ENCODE measurements at regions not wholly inside any gene's neighbourhood (a gene's known extent, or its start where the extent isn't known, plus 50 kb on each side); places are given as distances from the start of the nearest gene placed in this dataset.
"Not testable (repeated sequence)": the region's sequence is repeated elsewhere in the genome, so short reads cannot be mapped to it uniquely, and the experiment has no call there.

DNA sequence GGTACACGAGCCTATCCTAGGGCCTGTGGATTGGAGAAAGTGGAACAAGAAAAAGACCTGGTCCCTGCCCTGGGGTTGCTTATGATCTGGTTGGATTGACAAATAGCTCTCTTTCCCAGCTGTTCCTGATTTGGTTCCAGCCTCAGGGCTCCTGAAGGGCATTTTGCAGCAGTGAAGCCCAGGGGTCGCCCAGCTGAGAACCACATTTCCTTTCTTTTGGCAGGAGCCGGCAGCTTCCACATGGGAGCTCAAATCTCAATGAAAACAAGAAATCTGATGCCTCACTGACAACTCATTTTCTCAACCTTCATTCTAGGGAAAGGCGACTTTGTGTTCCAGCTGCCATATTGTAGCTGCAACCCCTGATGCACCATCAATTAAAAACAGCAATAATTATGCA lies 140.6 kb upstream of the CADM1 start:
- Mint-ChIP-seq H3K9me3 (peaks cover under 1% of the 10 kb centered on the region), H3K27me3 (peaks cover 25% of the 10 kb centered on the region), H3K36me3 (no peaks in the 10 kb centered on the region), H3K27ac (no peak overlapping the region), H3K4me1 (no peaks in the 10 kb centered on the region), H3K4me3 (no peak overlapping the region)
- ATAC-seq, result no peak

DNA sequence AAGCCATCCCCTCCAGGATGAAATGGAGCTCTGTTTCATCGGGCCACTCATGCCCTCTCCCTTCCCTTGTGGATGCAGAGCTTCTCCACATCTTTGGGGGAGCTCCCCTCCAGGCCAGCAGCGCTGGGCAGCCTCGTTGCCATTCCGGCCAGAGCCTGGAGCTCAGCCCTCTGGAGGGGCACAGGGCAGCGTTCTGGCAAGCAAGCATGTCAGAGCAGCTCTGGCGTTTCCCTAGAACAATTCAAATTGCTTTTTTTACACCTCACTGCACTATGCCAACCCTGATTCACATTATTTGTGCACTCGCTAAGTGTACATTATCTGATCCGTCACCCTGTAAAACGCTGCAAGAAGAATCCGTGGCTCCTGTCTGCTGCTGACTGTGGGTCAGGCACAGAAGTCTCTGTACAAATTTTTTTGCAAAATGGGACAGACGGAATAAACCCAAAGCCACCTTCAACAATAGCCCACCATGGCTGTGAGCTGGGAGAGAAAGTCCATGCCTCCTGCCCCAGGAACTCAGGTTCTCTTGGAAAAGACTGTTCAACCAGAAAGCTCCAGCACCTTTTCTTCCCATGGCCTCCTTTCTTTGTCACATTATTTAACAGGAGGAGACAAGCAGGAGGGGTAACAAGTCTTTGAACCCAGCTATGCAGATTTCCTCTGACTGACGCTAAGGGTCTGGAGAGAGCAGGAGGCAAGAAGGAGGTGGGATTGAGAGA lies 139.5 kb upstream of the CADM1 start:
- no peak overlapping the region for H3K27ac Mint-ChIP-seq
- H3K9me3 Mint-ChIP-seq, result peaks cover 3% of the 10 kb centered on the region
- H3K27me3 Mint-ChIP-seq, result peaks cover 25% of the 10 kb centered on the region
- no peak for ATAC-seq
- H3K4me3 Mint-ChIP-seq, result no peak overlapping the region
- H3K4me1 Mint-ChIP-seq, result no peaks in the 10 kb centered on the region
- no peaks in the 10 kb centered on the region for H3K36me3 Mint-ChIP-seq

DNA sequence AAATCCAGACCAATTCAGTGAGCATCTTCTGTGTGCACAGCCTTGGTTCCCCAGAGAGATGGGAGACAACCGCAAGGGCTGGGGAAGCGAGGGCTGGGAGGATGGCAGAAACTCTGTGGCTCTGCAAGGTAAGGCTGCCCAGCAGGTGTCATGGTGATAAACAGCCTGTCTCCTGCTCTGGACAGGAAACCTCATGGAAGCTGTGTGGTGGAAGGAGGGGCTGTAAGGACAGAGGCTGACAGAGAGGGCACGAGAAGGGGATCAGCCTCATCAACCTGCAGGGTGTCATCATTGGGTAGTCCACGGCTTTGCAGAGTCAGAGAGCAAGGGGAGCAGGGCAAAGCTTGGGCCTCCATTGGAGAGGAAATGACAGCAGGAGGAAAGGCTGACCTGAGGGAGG lies 138.4 kb upstream of the CADM1 start:
- H3K27ac Mint-ChIP-seq, result no peak overlapping the region
- H3K27me3 Mint-ChIP-seq, result peaks cover 25% of the 10 kb centered on the region
- H3K4me1 Mint-ChIP-seq, result no peaks in the 10 kb centered on the region
- peaks cover 3% of the 10 kb centered on the region for H3K9me3 Mint-ChIP-seq
- no peaks in the 10 kb centered on the region for H3K36me3 Mint-ChIP-seq
- H3K4me3 Mint-ChIP-seq, result no peak overlapping the region
- no peak for ATAC-seq

DNA sequence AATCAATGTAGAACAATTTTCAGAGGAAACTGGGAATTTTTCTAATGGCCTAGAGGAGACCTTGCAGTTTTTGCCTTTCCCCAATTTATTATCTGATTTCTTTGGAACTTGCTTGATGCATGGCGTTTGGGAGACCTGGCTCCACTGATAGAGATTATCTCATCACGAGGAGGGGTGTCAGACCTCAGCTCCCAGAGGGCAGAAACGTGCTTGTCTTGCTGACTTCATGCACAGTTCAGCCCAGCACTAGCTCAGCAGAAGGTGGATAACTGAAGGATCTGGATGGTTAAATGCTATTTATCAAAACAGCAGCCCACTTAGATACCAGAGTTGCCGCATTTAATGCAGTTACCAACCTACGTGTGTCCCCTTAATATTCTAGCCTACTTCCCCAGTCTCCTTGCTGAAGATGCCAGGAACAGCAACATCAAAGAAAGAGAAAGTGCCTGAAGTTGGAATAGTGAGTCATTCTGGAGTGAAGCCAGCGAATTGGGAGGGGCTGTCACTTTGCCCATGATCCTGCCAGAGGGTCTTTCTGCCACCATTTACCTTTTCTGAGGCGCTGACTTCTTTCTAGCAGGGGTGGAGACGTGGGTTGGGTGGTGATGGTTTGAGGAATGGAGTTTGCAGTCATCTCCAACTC lies 133.5 kb upstream of the CADM1 start:
- H3K36me3 Mint-ChIP-seq, result no peaks in the 10 kb centered on the region
- no peaks in the 10 kb centered on the region for H3K4me1 Mint-ChIP-seq
- no peak overlapping the region for H3K27ac Mint-ChIP-seq
- ATAC-seq, result no peak
- peaks cover 14% of the 10 kb centered on the region for H3K27me3 Mint-ChIP-seq
- no peak overlapping the region for H3K4me3 Mint-ChIP-seq
- peaks cover 3% of the 10 kb centered on the region for H3K9me3 Mint-ChIP-seq

DNA sequence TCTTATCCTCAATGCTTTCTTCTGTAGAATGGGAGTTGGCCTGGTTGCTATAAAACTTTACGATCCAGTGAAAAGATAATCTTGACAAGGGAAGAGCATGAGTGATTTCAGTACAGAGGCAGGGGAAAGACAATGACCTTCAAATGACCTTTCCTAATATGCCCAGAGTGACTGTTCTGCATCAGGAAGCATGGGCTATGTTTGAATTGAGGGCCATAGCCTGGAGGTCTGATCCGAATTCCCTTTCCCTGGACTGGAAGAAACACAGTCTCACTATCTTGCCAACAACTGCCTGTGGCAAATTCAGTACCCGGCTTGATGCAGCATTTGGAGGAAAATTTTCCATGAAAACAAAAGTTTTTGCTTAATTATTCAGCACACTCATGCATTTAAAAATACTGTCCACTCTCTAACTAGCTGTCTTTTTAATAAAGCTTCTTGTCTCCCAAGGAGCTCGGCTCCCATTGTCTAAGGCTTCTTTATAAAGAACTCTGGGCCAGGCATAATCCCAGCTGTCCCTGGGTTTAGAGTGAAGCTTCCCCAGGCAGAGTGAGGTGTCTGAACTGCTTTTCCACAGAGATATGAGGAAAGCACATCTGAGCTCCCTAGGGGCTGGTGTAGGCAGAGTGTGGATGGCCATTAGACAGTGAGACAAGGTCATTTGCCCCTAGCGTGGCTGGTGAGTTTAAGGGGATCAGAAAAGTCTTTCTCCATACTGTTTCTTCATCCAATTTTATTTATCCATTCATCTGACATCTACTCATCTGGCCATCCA lies 132.7 kb upstream of the CADM1 start:
- H3K4me1 Mint-ChIP-seq, result no peaks in the 10 kb centered on the region
- no peak overlapping the region for H3K4me3 Mint-ChIP-seq
- H3K27ac Mint-ChIP-seq, result no peak overlapping the region
- H3K9me3 Mint-ChIP-seq, result peaks cover 3% of the 10 kb centered on the region
- ATAC-seq, result no peak
- H3K27me3 Mint-ChIP-seq, result peaks cover 14% of the 10 kb centered on the region
- no peaks in the 10 kb centered on the region for H3K36me3 Mint-ChIP-seq

DNA sequence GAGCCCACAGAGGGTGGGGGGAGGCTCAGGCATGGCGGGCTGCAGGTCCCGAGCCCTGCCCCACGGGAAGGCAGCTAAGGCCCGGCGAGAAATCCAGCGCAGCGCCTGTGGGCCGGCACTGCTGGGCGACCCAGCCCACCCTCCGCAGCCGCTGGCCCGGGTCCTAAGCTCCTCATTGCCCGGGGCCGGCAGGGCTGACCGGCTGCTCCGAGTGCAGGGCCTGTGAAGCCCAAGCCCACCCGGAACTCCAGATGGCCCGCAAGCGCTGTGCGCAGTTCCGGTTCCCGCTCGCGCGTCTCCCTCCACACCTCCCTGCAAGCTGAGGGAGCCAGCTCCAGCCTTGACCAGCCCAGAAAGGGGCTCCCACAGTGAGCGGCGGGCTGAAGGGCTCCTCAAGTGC lies 129.8 kb upstream of the CADM1 start:
- not testable (repeated sequence) for H3K4me3 Mint-ChIP-seq, H3K4me1 Mint-ChIP-seq, ATAC-seq, H3K27ac Mint-ChIP-seq, H3K9me3 Mint-ChIP-seq, H3K36me3 Mint-ChIP-seq
- peaks cover 41% of the 10 kb centered on the region for H3K27me3 Mint-ChIP-seq

DNA sequence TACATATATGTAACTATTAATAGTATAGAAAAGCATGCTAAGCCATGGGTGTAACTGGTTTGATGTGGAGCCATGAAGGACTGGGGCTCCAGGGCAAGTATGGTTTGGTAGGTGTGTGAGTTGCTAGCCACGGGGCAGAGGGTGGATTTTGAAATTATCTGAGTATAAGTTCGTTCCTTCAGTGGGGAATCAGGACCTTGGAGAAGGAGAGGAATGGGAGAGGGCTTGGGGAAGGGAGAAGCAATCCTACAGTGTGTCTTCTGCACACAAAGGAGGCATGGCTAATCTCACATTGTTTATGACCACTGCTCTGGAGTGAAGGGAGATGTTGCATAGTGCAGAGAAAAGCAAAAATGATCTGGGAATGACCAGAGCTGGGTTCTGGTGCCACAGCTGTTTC lies 127.8 kb upstream of the CADM1 start:
- H3K9me3 Mint-ChIP-seq, result no peaks in the 10 kb centered on the region
- no peaks in the 10 kb centered on the region for H3K36me3 Mint-ChIP-seq
- H3K4me1 Mint-ChIP-seq, result no peaks in the 10 kb centered on the region
- no peak overlapping the region for H3K4me3 Mint-ChIP-seq
- no peak overlapping the region for H3K27ac Mint-ChIP-seq
- peaks cover 41% of the 10 kb centered on the region for H3K27me3 Mint-ChIP-seq
- no peak for ATAC-seq

DNA sequence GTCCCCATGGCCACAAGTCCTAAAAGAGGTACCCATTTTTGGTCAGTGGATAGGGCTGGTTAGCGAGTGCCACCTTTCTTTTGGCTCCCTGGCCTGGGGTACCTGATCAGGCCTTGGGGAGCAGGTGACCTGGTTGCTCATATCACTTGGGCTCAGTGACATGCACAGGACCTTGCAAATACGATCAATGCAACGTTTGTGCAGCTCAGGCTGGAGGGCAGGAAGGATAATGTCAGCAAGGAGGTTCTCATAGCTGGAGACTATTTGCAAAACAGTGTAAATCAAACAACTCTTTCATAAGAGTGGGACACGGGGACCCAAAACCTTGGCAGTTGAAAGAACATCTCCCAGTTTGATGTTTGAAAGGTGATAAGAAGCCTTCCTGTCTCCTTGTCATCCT lies 127.4 kb upstream of the CADM1 start:
- H3K36me3 Mint-ChIP-seq, result no peaks in the 10 kb centered on the region

DNA sequence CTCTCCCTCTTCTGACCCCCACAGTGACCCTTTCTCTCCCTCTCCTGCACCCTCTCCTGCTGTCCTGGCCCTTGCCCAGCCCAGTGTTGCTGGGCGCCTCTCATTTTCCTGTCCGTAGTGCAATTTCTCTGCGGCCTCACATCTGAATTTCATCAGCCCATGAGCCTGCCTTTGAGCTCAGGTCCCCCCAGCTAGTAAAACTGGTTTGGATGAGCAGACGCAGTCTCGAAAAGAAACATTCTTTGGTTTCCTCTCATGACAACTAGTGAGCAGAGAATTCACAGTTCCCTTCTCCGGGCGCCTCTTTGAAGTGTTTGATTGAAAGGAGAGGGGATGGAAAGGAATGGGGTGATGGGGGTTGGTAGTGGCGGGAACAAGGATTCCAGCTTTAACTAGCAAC lies 126.0 kb upstream of the CADM1 start:
- Mint-ChIP-seq H3K27me3 (peaks cover 44% of the 10 kb centered on the region), H3K9me3 (no peaks in the 10 kb centered on the region), H3K27ac (no peak overlapping the region), H3K4me3 (no peak overlapping the region), H3K4me1 (no peaks in the 10 kb centered on the region), H3K36me3 (no peaks in the 10 kb centered on the region)
- ATAC-seq, result no peak

More for the DNA sequence above, 127.4 kb upstream of the CADM1 start:
- ATAC-seq, result no peak
- Mint-ChIP-seq H3K27ac (no peak overlapping the region), H3K4me3 (no peak overlapping the region), H3K9me3 (no peaks in the 10 kb centered on the region), H3K27me3 (peaks cover 41% of the 10 kb centered on the region), H3K4me1 (no peaks in the 10 kb centered on the region)

DNA sequence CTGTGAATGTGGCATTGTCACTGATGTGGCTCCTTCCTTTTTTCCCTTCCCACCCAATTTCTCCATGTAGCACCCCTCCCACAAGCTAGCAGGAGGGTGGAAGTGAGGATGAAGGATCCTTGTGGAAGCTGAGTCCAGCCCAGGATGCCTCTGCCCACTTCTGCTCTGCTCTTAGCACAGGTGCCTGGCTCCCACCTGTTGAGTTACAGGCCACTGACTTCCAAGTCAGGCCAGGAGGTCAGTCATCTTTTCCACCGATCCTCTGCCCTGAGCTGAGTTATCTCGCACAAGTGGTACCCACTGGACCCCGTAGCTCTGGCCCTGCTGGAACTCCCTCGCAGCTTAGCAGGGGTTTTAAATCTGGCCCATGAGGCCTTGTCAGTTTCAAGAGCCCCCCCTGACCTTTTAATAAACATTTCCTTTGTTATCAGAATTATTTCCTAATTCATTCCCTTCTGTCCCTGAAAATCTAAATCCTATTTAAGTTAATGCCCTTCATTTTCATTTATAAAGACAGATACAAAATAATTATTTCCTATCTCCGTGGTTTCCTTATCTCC lies 125.3 kb upstream of the CADM1 start:
- Mint-ChIP-seq H3K4me3 (no peak overlapping the region), H3K27me3 (peaks cover 44% of the 10 kb centered on the region), H3K36me3 (no peaks in the 10 kb centered on the region), H3K4me1 (no peaks in the 10 kb centered on the region), H3K27ac (no peak overlapping the region), H3K9me3 (no peaks in the 10 kb centered on the region)
- no peak for ATAC-seq

DNA sequence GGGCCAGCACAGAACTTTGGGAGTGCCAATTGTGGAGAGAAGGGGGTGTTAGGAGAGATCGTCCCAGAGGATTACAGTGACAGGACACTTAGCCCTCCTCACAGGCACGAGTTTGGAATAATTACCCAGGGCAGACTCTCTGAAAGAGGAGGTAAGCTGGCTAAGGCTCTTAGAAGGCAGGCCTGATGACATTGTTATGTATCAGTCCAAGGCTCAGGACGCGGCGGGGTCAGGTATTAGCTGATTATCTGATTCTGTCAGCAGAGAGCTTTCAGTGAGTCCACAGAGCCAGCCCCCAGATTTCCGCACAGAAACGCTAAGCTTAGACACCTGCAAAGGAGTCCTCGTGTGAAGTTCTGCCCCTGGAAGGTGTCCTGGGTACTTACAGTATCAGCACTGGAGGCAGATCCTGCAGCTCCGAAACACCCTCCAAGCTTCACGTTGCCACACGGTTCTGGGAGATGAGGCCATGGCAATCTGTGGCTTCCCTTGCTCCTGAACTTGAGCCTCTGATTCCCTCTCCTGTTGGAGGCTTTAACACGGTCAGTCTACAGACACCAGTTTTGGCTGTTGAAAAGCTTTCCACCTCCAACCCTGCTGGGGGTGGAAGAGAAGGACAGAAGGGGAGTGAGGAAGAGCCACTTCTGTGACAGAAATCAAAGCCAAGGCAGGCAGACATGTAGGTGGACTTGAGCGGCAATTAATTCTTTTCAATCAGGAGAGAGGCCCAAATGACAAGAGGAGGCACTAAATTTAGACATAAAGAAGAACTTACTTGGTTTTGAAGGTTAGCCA lies 123.6 kb upstream of the CADM1 start:
- H3K27me3 Mint-ChIP-seq, result peaks cover 44% of the 10 kb centered on the region
- no peaks in the 10 kb centered on the region for H3K4me1 Mint-ChIP-seq
- no peaks in the 10 kb centered on the region for H3K36me3 Mint-ChIP-seq
- H3K4me3 Mint-ChIP-seq, result no peak overlapping the region
- no peak for ATAC-seq
- no peaks in the 10 kb centered on the region for H3K9me3 Mint-ChIP-seq
- no peak overlapping the region for H3K27ac Mint-ChIP-seq

DNA sequence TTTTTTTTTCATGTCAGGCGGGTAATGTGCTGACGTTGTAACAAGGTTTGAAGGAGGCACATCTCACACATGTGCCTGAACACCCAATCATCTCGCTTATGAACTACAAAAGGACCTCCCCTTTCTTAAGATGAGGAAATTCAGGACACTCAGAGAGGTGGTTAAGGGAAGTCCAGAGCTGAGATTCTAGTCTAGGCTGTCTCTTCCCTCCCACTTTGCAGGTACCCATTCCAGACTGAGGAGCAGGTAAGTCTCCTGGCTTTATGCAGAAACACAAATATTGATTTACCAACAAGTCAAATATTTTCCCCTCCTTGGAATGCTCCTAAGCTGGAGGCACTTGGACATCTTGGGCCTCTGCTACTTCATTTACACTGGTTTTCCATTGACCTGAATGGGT lies 122.9 kb upstream of the CADM1 start:
- no peaks in the 10 kb centered on the region for H3K4me1 Mint-ChIP-seq
- H3K4me3 Mint-ChIP-seq, result no peak overlapping the region
- H3K27me3 Mint-ChIP-seq, result peaks cover 39% of the 10 kb centered on the region
- no peak for ATAC-seq
- H3K36me3 Mint-ChIP-seq, result no peaks in the 10 kb centered on the region
- no peaks in the 10 kb centered on the region for H3K9me3 Mint-ChIP-seq
- no peak overlapping the region for H3K27ac Mint-ChIP-seq

DNA sequence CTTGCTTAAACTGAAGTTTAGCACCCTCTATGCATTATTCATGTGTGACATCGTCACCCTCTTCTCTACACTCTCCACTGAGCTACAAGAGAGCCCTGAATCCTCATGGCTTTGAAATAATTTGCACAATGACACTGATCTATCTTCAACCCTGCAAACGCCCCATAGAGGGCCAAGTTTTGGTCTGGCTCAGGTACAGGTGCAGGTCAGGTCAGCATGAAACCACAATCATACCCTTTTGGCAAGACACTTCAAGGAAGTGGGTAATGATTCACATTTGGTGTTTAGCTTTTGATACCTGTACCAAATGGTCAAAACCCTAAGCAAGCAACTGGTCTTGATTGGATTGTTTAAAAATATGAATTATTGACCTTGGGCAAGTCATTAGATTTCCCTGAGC lies 122.2 kb upstream of the CADM1 start:
- H3K9me3 Mint-ChIP-seq, result no peaks in the 10 kb centered on the region
- no peak overlapping the region for H3K27ac Mint-ChIP-seq
- H3K4me1 Mint-ChIP-seq, result no peaks in the 10 kb centered on the region
- H3K27me3 Mint-ChIP-seq, result peaks cover 33% of the 10 kb centered on the region
- no peak overlapping the region for H3K4me3 Mint-ChIP-seq
- no peak for ATAC-seq
- no peaks in the 10 kb centered on the region for H3K36me3 Mint-ChIP-seq

DNA sequence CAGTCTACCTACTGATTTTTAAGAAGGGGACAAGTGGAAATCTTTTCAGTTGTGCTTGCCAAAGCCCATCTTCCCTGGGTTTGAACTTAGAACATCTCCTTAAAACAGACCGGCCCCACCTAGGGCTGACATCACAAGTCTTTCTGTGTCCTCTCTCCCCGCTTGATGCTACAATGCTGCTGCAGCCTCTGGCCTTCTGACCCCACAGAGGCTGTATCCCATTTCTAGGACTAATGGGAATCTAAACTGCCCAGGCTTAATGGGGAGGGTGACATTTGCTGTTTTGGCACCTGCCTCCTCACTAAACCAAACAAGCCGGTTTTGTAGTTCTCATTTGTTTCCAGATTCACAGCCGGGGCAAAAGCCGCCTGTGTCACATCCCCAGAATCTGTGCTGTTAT lies 121.3 kb upstream of the CADM1 start:
- Mint-ChIP-seq H3K36me3 (no peaks in the 10 kb centered on the region), H3K27ac (no peak overlapping the region), H3K9me3 (no peaks in the 10 kb centered on the region), H3K27me3 (peaks cover 24% of the 10 kb centered on the region), H3K4me3 (no peak overlapping the region), H3K4me1 (no peaks in the 10 kb centered on the region)
- no peak for ATAC-seq

DNA sequence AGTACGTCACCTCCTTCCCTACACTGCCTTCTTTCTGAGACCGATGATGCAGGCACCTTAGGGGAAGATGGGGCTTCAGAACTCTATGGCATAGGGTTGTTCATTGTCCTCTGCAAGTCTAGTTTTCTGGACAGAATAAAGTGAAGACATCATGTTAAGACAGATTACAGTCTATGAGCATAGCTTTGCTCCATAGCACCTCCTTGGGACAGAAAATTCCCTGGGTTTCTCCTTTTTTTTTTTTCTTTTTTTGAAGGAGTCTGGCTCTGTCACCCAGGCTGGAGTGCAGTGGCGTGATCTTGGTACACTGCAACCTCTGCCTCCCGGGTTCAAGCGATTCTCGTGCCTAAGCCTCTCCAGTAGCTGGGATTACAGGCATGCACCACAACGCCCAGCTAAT lies 119.8 kb upstream of the CADM1 start:
- Mint-ChIP-seq H3K4me1 (no peaks in the 10 kb centered on the region), H3K36me3 (no peaks in the 10 kb centered on the region), H3K4me3 (no peak overlapping the region), H3K9me3 (no peaks in the 10 kb centered on the region), H3K27me3 (peaks cover 11% of the 10 kb centered on the region), H3K27ac (no peak overlapping the region)
- ATAC-seq, result no peak
